ENCODE measurements at regions not wholly inside any gene's neighbourhood (a gene's known extent, or its start where the extent isn't known, plus 50 kb on each side); places are given as distances from the start of the nearest gene placed in this dataset.
A peak's percentile ranks its signal among the peaks of the same experiment; 100 is the strongest.
"Not testable (repeated sequence)": the region's sequence is repeated elsewhere in the genome, so short reads cannot be mapped to it uniquely, and the experiment has no call there.

GRCh38 chr2:143922261-143922830 lies 597.6 kb downstream of the ZEB2 start:
- DNase-seq = not testable (repeated sequence)

DNA sequence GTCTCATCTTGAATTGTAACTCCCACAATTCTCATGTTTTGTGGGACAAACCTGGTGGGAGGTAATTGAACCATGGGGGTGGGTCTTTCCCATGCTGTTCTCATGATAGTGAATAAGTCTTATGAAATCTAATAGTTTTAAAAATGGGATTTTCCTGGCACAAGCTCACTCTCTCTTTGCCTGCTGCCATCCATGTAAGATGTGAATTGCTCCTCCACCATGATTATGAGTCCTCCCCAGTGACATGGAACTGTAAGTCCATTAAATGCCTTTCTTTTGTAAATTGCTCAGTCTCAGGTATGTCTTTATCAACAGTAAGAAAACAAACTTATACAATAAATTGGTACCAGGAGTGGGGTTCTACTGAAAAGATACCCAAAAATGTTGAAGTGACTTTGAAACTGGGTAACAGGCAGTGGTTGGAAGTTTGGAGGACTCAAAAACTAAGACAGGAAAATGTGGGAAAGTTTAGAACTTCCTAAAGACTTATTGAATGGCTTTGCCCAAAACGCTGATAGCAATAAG lies 601.4 kb downstream of the ZEB2 start:
- DNase-seq = no peak

GRCh38 chr2:143916781-143917180 lies 603.1 kb downstream of the ZEB2 start:
- DNase-seq = peak; percentile 18 to 38

DNA sequence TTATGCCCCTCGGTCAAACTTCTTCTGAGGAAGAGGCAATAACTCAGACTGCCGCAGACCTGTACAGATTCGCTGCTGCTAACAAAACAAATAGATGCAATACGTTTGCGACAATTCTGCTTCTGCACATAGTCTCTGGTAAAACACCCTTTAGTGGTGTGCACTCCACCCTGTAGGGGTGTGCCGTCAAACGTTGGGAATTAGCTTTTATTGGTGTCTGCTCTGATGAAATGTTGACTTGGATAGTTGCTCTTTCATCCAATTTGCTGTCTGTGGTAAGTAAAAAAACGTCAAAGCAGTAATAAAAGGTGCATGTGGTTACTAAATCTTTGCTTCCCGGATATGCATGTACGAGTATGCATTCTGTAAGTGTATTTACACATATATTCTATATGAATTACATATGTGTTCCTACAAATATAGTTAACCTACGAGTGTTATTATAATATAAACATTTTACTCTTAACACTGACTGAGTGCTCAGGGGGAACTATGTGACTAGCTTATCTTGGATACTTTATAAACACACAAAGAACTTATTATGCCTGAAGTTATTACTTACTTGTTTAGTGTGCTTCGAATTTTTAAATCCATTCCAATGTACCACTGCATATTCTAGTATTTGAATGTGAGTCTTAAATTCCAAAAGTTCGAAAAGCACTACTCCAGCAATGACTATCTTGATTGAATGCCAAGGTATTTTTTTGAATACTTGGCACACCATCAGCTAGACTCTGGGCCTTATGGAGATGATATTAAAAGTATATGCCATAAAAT lies 610.2 kb downstream of the ZEB2 start:
- no peak for DNase-seq

- DNase-seq = no peak
Observed at GRCh38 chr2:143908843-143909242, 611.1 kb downstream of the ZEB2 start.

GRCh38 chr2:143907801-143908200 lies 612.1 kb downstream of the ZEB2 start:
- DNase-seq = no peak

GRCh38 chr2:143906850-143907249 lies 613.1 kb downstream of the ZEB2 start:
- no peak for DNase-seq

DNA sequence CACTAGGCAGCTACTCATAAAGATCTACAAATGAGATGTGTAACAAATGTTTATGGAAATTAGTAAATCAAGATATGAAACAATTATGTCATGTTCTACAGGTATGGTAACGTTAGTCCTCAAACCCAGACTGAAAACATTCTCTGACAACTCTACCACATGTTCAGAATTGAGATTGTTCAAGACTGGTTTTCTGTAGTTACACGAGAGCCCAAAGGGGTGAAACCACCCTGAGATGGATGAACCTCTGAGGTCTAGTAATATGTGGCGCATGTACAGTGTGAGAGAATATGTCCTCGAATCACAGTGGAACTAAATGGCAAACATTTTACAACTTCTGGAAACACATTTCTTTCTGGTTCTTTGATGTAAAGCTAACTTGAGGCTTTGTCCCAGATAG lies 614.3 kb downstream of the ZEB2 start:
- no peak for DNase-seq

- no peak for DNase-seq
Observed at GRCh38 chr2:143903172-143903856, 616.6 kb downstream of the ZEB2 start.

- DNase-seq = no peak
Observed at GRCh38 chr2:143901185-143901842, 618.6 kb downstream of the ZEB2 start.

- DNase-seq = no peak
Observed at GRCh38 chr2:143899987-143900386, 619.9 kb downstream of the ZEB2 start.

DNA sequence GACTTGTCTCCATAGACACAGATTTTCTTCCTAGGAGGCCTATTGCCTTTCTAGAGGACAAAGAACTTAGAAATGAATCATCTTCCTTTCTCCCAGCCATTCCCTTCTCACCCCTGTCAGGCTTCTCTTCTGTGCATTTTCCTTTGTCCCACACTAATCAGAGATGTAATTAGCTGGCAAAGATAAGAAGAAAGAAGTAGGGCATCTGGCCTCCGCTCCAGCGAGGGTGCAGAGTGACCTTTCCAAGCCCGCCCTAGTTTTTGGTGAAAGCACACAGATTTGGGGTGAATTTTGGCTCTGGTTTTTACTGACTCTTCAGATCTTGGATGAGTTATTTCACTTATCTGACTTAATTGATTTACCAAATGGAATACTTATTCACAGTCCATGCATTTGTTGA lies 626.5 kb downstream of the ZEB2 start:
- peak; percentile 14 to 23 for DNase-seq

GRCh38 chr2:143891879-143892308 lies 628.0 kb downstream of the ZEB2 start:
- no peak for DNase-seq

- no peak for DNase-seq
Observed at GRCh38 chr2:143890798-143891197, 629.1 kb downstream of the ZEB2 start.

DNA sequence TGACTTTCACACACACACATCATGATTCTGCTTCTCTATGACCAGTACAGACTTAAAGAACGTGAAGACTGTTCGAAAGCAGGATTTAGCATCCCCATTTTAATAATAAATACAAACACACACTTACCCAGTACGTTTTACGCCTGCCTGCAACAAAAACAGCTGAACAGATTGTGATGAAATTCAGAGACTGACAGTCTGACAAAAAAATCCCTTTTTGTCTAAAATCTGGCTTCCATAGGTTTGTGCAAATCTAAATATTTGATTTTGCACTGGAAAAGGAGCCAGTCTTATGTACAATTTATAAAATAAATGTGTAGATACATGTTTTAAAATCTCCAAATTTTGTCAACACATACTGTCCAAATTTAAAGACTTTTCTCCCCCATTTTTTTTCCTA lies 630.7 kb downstream of the ZEB2 start:
- no peak for DNase-seq

DNA sequence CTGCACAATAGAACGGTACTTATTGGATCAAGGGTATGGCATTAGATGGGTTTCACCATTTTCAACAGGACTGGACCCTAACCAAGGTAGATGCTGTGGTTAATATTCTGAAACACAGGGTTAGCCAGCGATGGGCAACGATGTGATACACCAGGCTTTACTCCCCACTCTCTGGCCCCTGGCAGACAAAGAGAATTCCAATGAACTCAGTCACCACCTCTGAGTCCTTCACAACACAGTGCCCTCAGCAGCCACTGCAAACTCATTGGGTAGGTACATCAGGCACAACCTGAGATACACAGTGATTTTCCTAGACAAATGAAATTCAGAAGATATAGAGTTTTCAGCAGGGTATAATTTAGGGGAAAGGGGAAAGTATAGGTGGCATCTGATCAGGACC lies 634.5 kb downstream of the ZEB2 start:
- DNase-seq = no peak

GRCh38 chr2:143881246-143881645 lies 638.7 kb downstream of the ZEB2 start:
- no peak for DNase-seq

DNA sequence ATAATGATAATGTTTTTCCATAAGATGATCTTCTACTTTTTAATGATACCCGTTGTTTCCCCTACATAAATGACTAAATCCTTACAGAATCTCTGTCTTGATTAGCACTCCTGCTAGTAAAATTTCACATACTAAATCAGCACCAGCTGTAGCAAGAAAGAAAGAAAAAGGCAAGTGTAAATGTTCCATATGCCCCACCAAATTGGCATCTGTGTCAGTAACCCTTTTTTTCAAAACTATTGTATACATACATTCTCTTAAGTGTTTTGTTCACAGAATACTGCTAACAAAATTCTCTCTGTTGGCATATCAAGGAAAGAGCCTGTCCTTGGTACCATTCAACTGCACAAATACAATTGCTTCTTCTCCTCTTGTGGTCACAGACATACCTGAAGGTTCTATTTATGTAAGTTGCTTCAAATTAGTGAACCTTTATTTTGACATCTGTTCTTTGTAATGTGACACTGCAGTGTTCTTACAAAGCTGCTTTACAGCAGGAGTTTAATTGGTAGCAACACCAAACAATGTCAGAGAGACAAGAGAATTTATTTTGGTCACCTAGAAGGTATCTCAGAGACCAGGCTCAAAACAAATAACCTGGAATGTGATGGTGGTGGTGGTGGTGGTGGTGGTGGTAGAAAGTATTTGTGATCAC lies 641.9 kb downstream of the ZEB2 start:
- DNase-seq = no peak

- no peak for DNase-seq
Observed at GRCh38 chr2:143877056-143877455, 642.9 kb downstream of the ZEB2 start.

GRCh38 chr2:143875295-143876233 lies 644.4 kb downstream of the ZEB2 start:
- DNase-seq = no peak

- DNase-seq = no peak
Observed at GRCh38 chr2:143873886-143874285, 646.0 kb downstream of the ZEB2 start.
